MM.1S (cell line): ENCODE measurements at regions not wholly inside any gene's neighbourhood (a gene's known extent, or its start where the extent isn't known, plus 50 kb on each side); places are given as distances from the start of the nearest gene placed in this dataset.

Experiments
- DNase-seq: peaks from one replicate; pipeline ENCODE4 v3.0.0-alpha.2; 2015
- H2AFZ ChIP-seq: fragments of 300-600 bp; sonication (generic); 2 replicates; pipeline ENCODE4 v1.6.0; 2016; ENCODE audit warnings: antibody characterized with exemption, low read length
- H3F3A ChIP-seq: fragments of 300-600 bp; sonication (generic); 2 replicates; pipeline ENCODE4 v1.6.1; 2016; ENCODE audit warnings: mild to moderate bottlenecking, antibody characterized with exemption, low read length, moderate library complexity, mixed read lengths; ENCODE audit not compliant: insufficient read depth
- H3K27ac ChIP-seq: fragments of 300-600 bp; sonication (generic); 2 replicates; pipeline ENCODE4 v1.5.1; 2016; ENCODE audit warnings: mild to moderate bottlenecking, low read length
- H3K27me3 ChIP-seq: fragments of 300-600 bp; sonication (generic); replicated peaks from 2 replicates; pipeline ENCODE4 v1.6.0; 2016; ENCODE audit warnings: low read length; ENCODE audit not compliant: insufficient read depth
- H3K36me3 ChIP-seq: fragments of 300-600 bp; sonication (generic); replicated peaks from 2 replicates; pipeline ENCODE4 v1.6.1; 2016; ENCODE audit warnings: mild to moderate bottlenecking, low read length, mixed read lengths; ENCODE audit not compliant: insufficient read depth
- H3K4me1 ChIP-seq: fragments of 300-600 bp; sonication (generic); 2 replicates; pipeline ENCODE4 v1.6.1; 2016; ENCODE audit warnings: low read length, mixed read lengths
- H3K4me2 ChIP-seq: fragments of 300-600 bp; sonication (generic); 2 replicates; pipeline ENCODE4 v1.6.0; 2016; ENCODE audit warnings: low read depth, low read length
- H3K4me3 ChIP-seq: fragments of 300-600 bp; sonication (generic); 2 replicates; pipeline ENCODE4 v1.5.1; 2016; ENCODE audit warnings: low read length, mixed read lengths
- H3K79me2 ChIP-seq: fragments of 300-600 bp; sonication (generic); 2 replicates; pipeline ENCODE4 v1.6.1; 2016; ENCODE audit warnings: mixed run types, low read length, mixed read lengths
- H3K9ac ChIP-seq: fragments of 300-600 bp; sonication (generic); 2 replicates; pipeline ENCODE4 v1.6.1; 2016; ENCODE audit warnings: low read length, mixed read lengths
- H3K9me2 ChIP-seq: fragments of 300-600 bp; sonication (generic); replicated peaks from 2 replicates; pipeline ENCODE4 v1.6.1; 2016; ENCODE audit warnings: mild to moderate bottlenecking, low read length, mixed read lengths; ENCODE audit not compliant: insufficient read depth
- H3K9me3 ChIP-seq: fragments of 300-600 bp; sonication (generic); replicated peaks from 2 replicates; pipeline ENCODE4 v1.6.1; 2016; ENCODE audit warnings: mild to moderate bottlenecking, low read length, mixed read lengths; ENCODE audit not compliant: insufficient read depth
- H4K20me1 ChIP-seq: fragments of 300-600 bp; sonication (generic); 2 replicates; pipeline ENCODE4 v1.6.1; 2016; ENCODE audit warnings: mild to moderate bottlenecking, low read length, moderate library complexity, mixed read lengths; ENCODE audit not compliant: insufficient read depth
- CTCF ChIP-seq: fragments of 300-600 bp; sonication (generic); IDR thresholded peaks from 2 replicates; pipeline ENCODE4 v1.5.1; 2016; ENCODE audit warnings: antibody characterized with exemption, low read length, mixed read lengths
- EZH2 ChIP-seq: fragments of 300-600 bp; sonication (generic); optimal IDR thresholded peaks from 2 replicates; pipeline ENCODE3; 2017; ENCODE audit warnings: low read depth, mild to moderate bottlenecking, antibody characterized with exemption, low read length, mixed read lengths
- EZH2phosphoT487 ChIP-seq: fragments of 300-600 bp; sonication (generic); IDR thresholded peaks from 2 replicates; pipeline ENCODE4 v1.6.1; 2018; ENCODE audit warnings: antibody characterized with exemption, low read length

- no peaks in the 10 kb centered on the region for H3K79me2 ChIP-seq
- no peaks in the 10 kb centered on the region for H3K4me1 ChIP-seq
- peaks cover 80% of the 10 kb centered on the region for H3K27me3 ChIP-seq
- TF ChIP-seq EZH2phosphoT487, result no peak
- TF ChIP-seq CTCF, result no peak
- TF ChIP-seq EZH2, result no peak
- no peak overlapping the region for H3K27ac ChIP-seq
- H3F3A ChIP-seq, result no peaks in the 10 kb centered on the region
- no peaks in the 10 kb centered on the region for H3K9me2 ChIP-seq
- H3K9me3 ChIP-seq, result no peaks in the 10 kb centered on the region
- no peak overlapping the region for H2AFZ ChIP-seq
- H4K20me1 ChIP-seq, result no peaks in the 10 kb centered on the region
- H3K4me2 ChIP-seq, result no peak overlapping the region
- DNase-seq, result no peak
- H3K9ac ChIP-seq, result no peak overlapping the region
- no peak overlapping the region for H3K4me3 ChIP-seq
- H3K36me3 ChIP-seq, result no peaks in the 10 kb centered on the region
Measured at GRCh38 chr9:135220601-135221575, 133.4 kb downstream of the OLFM1 start.

- H3K4me1 ChIP-seq, result no peaks in the 10 kb centered on the region
- DNase-seq, result no peak
- no peak overlapping the region for H3K4me3 ChIP-seq
- H3K27ac ChIP-seq, result no peak overlapping the region
- no peaks in the 10 kb centered on the region for H3K79me2 ChIP-seq
- no peaks in the 10 kb centered on the region for H3K9me2 ChIP-seq
- no peaks in the 10 kb centered on the region for H4K20me1 ChIP-seq
- TF ChIP-seq CTCF (no peak), EZH2phosphoT487 (no peak), EZH2 (no peak)
- no peaks in the 10 kb centered on the region for H3F3A ChIP-seq
- H3K36me3 ChIP-seq, result no peaks in the 10 kb centered on the region
- H3K9ac ChIP-seq, result no peak overlapping the region
- H3K27me3 ChIP-seq, result peaks cover 73% of the 10 kb centered on the region
- no peak overlapping the region for H2AFZ ChIP-seq
- no peak overlapping the region for H3K4me2 ChIP-seq
- no peaks in the 10 kb centered on the region for H3K9me3 ChIP-seq
Measured at GRCh38 chr9:135221576-135221950, 134.1 kb downstream of the OLFM1 start.

- H3F3A ChIP-seq, result no peaks in the 10 kb centered on the region
- no peaks in the 10 kb centered on the region for H3K9me3 ChIP-seq
- peaks cover 68% of the 10 kb centered on the region for H3K27me3 ChIP-seq
- no peak overlapping the region for H3K9ac ChIP-seq
- no peak overlapping the region for H3K27ac ChIP-seq
- H3K79me2 ChIP-seq, result no peaks in the 10 kb centered on the region
- H3K4me3 ChIP-seq, result no peak overlapping the region
- H3K4me2 ChIP-seq, result no peak overlapping the region
- no peaks in the 10 kb centered on the region for H3K4me1 ChIP-seq
- no peaks in the 10 kb centered on the region for H4K20me1 ChIP-seq
- no peak for DNase-seq
- H3K36me3 ChIP-seq, result no peaks in the 10 kb centered on the region
- TF ChIP-seq CTCF, result no peak
- TF ChIP-seq EZH2, result no peak
- no peak for TF ChIP-seq EZH2phosphoT487
- H3K9me2 ChIP-seq, result no peaks in the 10 kb centered on the region
- H2AFZ ChIP-seq, result no peak overlapping the region
Measured at GRCh38 chr9:135221951-135222631, 134.6 kb downstream of the OLFM1 start.
